ELR (cell line): ENCODE measurements at regions not wholly inside any gene's neighbourhood (a gene's known extent, or its start where the extent isn't known, plus 50 kb on each side); places are given as distances from the start of the nearest gene placed in this dataset.
A peak's percentile ranks its signal among the peaks of the same experiment; 100 is the strongest.

Source experiments
- DNase-seq: peaks from one replicate; pipeline ENCODE4 v3.0.0-alpha.2; 2015; ENCODE audit warnings: low read depth

DNA sequence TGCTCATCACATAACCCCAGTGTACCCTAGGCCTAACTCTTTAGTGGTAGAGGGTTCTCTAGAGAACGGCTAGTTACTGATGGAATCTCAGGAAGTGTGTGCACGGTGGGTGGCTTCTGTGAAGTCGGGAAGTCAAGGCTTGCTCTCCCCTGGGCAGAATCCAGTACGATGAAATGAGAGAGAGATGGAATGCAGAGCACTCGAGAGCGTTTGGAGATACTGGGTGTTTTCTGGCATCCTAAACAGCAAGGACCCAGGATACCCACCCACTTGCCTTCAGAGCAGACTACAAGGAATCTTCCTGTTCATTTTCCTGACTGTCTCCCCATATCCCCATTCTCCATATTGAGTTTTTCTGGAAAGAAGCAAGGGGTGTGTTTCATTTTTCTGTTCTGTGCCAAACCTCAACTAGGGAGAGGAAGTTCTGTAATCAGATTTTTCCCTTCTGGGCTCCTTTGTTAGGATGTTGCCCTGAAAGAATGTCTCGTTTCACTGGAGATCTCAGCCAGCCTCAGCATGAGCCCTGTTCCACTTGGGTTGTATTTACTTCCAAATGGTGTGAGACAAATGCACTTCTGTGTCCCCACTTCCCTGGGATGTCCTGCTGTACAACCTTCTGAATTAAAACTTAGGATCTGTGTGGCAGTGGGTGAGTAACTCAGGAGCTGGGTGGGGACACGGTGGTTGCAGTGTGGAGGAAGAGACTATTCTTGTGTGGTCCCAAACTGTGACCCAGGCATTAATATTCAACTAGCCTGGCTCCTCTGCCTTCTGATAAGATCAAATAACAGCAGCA is 108.9 kb upstream of the SPRY4 start:
- DNase-seq = no peak

DNA sequence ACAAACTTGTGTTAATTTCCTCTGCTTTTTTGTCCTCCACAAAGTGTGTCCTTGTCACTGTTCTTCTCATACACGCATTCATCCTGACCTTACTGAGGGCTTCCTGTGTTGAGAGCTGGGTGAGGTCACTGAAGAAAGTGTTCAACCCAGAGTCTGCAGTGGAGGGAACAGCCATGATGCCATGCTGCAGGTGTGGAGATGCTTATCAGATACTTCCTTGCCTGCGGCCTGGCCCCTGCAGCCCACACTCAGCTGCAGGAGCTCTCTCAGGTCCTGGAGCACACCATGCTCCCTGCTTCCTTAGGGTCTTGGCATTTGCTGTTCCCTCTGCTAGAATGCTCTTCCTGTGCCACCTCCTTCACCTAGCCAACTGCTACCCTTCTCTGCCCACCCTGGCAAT is 108.1 kb upstream of the SPRY4 start:
- no peak for DNase-seq

DNA sequence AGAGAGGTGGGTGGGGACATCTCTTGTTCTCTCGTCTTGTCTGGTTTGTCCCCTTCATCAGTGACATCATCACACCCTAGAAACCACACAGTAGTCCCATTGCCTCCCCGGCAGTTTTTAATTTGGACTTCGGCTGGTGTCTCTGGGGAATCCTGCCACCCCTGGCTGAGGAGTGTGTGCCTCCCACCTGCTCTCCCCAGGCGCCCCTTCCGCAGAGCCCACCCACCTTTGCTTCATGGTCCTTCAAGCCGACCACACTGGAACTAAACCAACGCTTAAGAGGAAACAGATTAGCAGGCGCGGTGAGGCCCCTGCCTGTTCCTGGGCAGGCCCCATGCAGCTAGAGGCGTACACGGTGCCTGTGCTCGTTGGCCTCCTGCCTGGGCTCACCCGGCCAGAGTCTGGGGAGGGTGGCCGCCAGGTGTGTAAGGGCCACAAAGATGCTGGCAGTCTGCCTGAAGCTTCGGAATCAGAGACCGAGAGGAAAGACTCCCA is 107.6 kb upstream of the SPRY4 start:
- no peak for DNase-seq

DNA sequence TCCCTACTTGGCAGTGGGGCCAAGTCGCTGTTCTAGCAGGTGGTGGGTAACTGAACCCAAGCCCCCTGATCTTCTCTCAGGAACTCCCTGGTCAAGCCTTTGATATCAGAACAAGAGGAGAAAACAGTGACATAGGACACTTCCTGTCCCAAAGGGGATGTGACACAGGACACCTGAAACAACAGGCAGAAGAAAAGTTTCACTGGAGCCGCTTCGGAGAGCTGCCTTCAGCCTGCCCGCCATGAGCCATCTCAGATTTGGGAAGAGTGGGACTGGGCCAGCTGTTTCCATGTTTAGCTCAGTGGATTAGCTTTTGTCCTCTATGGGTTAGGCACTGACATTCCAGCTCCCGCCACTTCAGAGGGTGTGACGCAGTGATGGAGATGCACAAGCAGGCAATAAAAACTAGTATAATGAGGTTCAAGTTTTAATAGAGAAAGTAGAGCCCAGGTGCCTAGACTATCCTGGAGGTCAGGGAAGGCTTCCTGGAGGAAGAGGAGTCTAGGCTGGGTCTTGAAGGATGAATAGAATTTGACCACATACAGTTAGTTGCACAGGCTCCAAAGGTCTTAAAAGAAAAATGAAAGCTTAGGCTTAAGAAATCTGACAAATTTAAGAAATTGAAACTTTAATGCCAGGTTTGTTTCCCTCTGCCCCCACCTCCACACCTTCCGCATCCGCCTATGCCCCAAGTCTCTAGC is 104.1 kb upstream of the SPRY4 start:
- DNase-seq = no peak

DNA sequence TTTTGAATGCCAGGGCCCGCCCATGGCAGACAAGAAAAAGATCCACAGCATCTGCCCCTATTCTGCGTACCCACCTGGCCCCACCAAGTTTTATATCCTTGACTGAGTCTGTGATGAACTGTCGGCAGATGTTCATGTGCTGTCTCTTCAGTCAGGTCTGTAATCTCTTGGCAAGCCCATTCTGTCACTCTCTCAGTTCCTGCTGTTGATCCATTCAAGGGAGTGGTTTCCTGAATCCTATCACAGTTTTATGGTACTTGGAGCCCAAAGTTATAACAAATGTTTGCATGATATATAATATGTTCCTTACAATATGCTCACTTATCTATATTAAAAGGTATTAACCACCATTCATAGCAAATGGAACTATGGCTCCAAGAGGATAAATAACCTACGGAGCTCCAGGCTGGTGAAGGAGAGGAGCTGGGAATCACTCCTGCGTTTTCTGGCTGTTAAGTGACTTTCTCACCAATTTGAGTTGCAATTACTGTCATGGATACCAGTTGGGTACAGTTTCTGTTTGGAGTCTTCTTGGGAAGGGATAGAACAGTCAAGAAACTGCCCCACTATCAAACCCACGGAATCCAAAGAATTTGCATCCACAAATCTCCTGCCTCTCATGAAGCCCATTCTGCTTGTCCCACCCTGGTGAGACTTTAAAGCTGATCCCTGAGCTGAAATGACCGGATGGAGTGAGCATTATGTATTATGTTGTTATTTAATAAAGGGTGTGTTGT is 103.4 kb upstream of the SPRY4 start:
- DNase-seq = no peak

DNA sequence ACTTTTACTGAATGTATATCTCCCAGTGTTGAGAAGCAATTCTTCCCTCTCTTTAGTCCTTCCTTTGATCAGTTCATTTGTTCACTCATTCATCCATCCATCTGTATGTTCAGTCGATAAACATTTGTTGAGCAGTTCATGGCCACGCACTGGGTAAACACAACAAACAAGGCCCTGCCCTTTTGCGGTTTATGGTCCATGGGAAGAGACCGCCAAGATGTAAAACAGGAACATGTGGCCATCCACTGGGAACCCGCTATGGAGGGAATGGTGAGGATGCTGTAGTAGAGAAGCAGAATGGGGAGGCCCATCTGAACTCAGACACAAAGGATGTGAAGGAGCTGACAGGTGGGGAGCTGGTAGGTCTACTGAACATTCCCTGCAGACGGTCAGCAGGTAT is 102.7 kb upstream of the SPRY4 start:
- DNase-seq = no peak

DNA sequence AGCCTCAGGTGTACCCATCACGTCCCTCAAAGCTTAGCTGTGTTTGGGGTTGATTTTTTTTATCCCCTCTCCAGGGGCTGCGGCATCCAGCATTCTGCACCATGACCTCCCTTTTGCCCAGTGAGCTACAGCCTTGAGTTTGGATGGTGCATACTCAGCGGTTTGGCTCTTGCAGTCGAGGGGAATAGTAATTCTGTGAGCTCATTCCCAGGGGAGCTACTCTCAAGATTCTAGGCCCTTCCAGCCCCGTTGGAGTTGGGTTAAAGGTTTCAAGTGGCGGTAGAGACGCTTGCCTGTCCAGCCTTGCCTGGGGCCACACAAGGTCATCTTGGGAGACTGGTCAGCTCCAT is 102.2 kb upstream of the SPRY4 start:
- no peak for DNase-seq

DNA sequence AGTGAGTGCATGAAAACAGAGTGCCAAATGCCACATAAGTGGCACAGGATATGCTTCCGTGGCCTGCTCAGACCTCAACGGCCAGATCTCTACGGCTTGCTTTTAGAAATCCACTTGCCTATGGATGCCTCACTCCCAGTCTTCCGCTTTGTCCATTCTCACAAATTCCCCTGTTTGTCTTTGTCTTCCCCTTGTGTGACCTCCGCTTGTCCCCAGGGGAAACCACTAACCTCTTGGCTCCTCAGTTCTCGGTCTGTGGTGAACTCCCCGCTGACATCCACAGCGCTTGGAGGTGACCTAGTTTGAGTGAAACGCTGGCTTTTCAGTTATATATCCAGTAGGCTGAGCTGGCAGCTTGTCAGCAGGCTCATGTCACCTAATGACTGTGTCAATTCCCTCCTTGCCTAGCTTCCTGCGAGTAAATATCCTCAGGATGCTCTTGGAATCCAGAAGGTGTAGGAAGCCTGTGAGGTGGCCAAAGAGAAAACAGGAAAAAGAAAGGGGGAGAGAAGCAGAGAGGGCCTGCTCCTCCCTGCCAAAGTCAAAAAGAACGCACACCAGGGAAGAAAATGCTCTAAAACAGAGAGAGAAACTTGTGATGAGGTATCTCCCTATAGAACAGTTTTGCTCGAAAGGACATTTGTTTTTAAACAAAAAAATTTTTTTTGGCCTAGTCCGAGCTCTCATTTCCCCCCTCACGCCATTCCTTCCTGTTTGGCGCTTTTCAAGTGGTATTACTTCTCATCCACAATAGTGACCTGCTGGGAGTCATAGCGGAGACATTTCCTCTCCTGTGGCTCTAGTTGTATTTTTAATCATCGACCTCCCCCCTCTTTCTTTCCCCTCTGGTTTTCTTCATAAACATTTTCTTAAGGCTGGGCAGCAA is 101.6 kb upstream of the SPRY4 start:
- no peak for DNase-seq

DNA sequence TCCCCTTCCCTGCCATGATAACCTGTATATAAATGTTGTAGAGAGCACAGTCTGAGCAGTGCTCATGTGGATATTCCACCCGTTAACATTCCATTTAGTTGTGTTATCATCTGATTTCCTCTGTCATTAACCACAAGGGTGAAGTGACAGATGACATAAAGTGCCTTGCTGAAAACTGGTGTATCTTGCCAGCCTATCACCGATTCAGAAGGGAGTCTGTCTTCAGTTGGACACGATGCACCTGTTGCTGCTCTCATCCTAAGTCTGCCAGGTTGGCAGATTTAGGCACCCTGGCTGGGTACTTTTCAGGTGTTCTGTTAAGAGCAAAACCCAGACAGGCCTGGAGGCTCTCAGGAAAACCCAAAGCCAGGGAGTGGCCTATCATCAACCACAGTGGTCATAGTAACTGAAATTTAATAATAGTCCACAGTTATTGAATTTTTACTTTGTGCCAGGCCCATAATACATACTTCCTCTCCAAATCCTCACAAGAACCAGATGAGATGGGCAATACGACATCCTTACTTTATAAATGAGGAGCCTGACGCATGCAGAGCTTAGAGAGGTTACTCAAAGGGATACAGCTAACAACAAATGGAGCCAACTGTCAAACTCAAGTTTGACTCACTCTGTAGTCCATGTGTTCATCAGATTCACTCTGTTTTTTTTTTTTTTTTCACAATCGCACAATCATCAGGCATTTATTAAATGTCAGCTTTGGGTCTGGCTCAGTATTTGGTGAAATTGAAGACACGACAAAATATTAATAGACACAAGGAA is 100.7 kb upstream of the SPRY4 start:
- no peak for DNase-seq

DNA sequence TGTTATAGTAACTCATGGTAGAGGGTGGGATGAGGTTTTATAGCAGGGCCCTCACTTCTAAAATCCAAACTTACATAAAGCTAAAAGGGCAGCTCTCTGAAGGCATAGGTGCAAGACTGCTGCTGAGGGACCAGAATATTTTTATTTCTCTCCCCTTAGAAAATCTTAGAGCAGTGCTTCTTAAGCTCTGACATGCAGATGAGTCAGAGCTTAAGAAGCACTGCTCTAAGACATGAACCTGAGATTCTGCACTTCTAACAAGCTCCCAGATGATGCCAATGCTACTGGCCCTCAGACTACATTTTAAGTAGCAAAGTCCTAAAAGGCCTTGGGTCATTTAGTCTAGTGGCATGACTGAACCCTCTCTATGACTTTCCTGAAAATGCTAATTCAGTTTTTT is 97.6 kb upstream of the SPRY4 start:
- peak; percentile 80 for DNase-seq

DNA sequence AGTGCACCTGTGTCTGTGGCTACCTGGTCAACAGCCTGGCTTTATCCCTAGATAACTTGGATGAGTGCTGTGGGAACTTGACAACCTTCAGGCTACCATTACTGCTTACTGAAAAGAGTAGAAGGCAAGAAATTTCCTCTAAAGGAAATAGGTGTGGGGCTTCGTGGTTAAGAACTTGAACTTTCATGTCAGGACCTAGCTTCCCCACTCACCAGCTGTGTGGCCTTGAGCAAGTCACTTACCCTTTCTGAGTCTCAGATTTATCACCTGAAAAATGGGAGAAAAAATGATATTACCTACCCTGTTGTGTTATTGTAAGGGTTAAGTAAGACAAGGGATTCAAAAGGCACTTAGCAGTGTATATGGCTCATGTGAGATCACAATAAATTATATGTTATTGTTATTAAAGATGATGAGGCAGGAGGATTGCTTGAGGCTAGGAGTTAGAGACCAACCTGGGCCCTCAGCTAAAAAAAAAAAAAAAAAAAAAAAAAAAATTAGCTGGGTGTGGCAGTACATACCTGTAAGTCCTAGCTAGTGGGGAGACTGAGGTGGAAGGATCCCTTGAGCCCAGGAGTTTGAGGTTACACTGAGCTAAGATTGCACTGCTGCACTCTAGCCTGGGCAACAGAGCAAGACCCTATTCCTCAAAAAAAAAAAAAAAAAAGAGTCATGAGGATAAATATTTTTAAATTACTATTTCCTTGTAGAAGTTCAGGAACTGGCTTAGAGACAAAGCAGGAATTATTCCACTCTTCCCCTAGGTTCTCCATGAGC is 97.0 kb upstream of the SPRY4 start:
- no peak for DNase-seq

DNA sequence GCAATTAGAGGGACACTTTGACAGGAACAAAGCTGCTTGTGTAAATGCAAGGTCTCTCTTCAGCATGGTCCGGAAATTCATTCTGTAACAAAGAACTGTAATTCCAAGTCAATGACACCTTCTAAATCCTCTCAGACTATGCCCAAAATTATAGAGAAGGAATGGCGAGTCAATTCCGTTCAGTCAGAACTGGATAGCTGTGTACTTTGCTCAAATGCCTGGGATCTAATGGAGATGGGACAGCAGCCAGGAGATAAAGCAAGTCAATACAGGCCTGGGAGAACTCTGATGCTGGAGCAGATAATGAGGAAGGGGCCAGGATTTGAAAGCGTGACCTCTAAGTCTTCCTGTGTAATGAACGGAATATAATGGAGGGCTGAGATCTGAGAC is 96.4 kb upstream of the SPRY4 start:
- DNase-seq = no peak

DNA sequence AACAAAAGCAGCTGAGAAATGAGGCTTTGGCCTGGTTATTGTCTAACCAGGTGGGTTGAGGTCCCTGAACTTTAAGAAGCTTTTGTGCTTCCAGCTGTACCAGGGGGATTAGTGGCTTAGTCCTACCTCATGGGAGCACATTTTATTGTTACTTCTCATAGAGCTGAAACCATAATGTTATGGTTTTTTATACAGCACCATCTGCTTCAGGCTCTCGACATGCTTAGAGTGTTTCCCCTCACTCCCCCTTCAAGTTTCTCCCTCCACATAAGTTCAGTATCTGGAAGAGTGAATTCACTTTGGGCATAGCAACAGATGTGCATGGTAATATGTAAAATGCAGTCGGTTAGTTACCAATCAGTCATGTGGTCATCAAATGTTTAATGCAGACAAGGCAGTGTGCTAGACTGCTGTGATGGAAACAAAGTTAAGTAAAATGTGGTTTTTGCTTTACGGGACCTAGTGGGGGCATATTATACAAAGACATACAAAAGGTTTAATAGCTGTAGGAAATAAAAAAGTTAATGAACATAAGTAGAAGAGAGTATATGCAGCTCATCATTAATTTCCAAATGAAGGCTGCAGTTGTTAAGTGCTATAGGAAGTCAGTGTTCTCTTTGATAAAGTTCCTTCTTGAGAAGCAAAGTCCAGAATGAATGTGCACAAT is 95.9 kb upstream of the SPRY4 start:
- DNase-seq = no peak

DNA sequence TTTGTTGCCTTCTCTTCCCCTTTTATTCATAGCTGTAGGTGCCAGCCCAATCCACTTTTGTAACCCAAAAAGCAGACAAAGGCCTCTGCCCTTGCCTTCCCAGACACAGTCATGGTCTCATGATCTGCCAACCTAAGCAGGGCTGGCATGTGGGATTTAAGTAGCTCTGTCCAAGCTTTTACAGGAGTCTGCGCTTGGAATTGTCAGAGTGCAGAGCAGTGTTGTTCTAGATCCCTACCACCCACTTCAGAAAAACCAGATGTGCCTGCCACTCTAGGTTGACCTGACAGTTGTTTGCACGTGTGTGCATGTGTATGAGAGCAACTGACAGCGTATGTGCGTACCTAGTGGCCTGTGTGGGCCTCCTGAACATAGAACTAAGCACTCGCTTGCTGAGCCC is 87.8 kb upstream of the SPRY4 start:
- no peak for DNase-seq

DNA sequence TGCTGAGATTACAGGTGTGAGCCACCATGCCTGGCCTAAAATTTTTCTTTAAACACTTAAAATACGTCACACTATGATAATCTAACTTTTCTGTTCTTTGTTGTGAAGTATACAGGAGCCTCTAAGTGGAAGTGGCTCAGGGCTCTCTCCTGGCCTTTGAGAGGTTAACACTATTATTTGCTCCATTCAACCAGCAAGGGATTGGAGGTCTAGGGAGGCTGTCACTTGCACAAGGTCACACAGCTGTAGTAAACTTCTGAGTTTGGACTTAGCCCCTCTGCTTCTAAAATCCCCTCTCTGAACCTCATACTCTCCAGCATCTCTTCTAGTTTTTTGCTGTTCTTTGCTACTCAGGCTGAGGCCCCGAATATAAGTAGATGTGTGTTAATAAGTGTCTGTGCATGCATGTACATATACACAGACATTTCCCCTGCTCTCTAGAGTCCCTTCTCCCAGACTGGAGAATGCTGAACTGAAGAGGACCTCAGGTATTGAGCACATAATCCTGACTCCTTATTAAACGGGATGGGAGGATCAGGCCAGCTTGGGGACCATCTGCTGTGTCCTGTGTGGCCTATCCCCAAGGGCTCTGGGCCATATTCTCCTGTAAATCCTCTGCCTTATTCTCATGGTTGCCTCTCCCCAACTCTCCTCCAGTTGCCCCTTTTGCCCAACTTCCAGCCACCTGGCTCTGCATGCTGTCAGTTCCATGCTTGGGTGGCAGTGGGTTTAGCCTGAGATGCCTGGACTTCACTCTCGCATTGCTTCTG is 87.0 kb upstream of the SPRY4 start:
- no peak for DNase-seq

DNA sequence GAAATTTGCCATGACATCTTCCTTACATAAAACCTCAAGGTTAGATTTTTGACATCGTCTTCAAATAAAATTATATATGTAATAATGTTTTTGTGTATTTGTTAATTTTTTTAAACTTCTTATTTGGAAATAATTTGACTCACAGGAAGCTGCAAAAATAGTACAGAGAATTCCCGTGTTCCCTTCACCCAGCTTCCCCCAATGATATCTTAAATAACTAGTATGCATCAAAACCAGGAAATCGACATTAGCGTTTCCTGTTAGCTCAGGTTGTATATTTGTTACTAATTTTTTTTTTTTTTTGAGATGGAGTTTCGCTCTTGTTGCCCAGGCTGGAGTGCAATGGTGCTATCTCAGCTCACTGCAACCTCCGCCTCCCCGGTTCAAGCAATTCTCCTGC is 86.3 kb upstream of the SPRY4 start:
- DNase-seq = no peak

DNA sequence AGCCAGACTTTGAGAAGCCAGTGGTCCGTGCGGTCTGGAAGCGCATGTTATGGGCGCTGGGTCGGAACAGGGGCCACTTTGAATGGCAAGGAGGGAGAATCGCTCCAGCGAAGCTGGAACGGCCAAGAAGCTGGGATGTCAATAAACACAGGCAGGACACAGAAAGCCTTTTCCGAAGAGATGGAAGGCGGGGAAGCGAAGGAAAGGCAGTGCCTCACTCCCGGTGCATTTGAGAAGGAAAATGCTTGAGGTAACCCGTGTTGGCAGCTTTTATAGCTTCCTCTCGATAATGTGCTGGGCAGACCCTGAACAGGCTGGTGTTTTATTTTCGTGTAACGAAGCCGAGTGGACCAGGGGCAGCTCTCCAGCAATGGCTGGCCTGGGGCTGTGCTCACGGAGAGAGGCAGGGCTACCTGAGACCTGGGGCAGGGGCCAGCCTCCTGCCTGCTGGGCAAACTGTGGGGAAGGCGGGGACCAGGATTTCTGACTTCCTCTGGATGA is 84.2 kb upstream of the SPRY4 start:
- DNase-seq = no peak

DNA sequence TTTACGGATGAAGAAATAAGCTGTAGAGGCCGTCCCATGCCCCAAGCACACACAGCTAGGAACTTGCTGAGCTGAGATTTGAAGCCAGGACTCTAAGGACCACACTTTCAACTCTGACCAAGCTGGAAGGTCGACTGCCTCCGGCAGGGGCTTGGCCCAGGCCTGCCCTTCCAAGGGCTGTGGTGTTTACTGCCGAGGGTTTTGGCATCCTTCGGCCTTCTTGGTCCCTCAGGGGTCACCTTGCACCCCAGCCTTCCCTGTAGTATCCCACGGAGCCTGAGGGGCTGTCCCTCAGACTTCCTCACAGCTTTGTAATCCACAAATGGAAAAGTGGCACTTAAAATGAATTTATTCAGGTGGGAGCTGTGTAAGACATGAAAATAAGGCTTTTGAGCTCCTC is 83.7 kb upstream of the SPRY4 start:
- no peak for DNase-seq

DNA sequence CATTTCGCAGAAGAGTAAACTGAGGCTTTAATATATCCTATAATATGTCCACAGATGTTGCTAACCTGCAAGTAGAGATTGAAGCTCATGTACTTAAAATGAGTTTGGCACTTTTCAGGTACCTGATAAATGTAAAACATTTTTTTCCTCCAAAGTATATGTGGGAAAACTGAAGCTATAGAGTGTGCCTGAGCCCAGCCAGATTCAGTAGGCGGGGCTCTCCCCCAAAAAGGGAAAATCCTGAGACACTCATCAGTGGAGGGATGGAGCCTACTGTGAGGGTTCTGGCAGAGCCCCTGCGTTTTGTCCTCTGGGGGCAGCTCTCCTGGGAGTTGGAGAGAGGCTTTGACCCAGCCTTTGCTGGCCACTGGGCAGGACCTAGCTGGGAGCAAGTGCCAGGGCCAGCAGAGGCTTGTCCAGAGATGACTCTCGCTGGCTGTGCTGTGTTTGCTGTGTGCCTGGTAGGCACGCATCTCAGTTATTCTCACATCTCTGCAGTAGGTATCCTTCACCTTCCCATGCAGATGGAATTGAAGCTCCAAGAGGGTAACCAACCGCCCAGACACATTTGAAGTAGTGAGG is 81.1 kb upstream of the SPRY4 start:
- DNase-seq = no peak
